ENCODE measurements at regions not wholly inside any gene's neighbourhood (a gene's known extent, or its start where the extent isn't known, plus 50 kb on each side); places are given as distances from the start of the nearest gene placed in this dataset.

- ChIA-PET POLR2A (no interaction called here), CTCF (no interaction called here)
- DNase-seq (ENCODE audit: low read depth, low spot score), result no peak
- H3K4me3 ChIP-seq (ENCODE audit: low read depth, low read length), result no peak overlapping the region
- no peak for TF ChIP-seq CTCF (IDR thresholded peaks at IDR 0.05; ENCODE audit: insufficient read depth, low read length, missing control alignments)
These were observed 450.1 kb upstream of the IL12A start for GRCh38 chr3:159538507-159538906.

- no peak for DNase-seq (ENCODE audit: low read depth, low spot score)
- ChIA-PET POLR2A (no interaction called here), CTCF (no interaction called here)
- H3K4me3 ChIP-seq (ENCODE audit: low read depth, low read length), result no peak overlapping the region
- no peak for TF ChIP-seq CTCF (IDR thresholded peaks at IDR 0.05; ENCODE audit: insufficient read depth, low read length, missing control alignments)
These were observed 447.6 kb upstream of the IL12A start for GRCh38 chr3:159540882-159541495.

- ChIA-PET POLR2A (no interaction called here), CTCF (no interaction called here)
- DNase-seq (ENCODE audit: low read depth, low spot score), result peak; percentile 2
- TF ChIP-seq CTCF (IDR thresholded peaks at IDR 0.05; ENCODE audit: insufficient read depth, low read length, missing control alignments), result no peak
- H3K4me3 ChIP-seq (ENCODE audit: low read depth, low read length), result no peak overlapping the region
These were observed 439.8 kb upstream of the IL12A start for GRCh38 chr3:159548675-159549335.

- H3K4me3 ChIP-seq (ENCODE audit: low read depth, low read length), result no peak overlapping the region
- CTCF ChIA-PET, result no interaction called here
- TF ChIP-seq CTCF (IDR thresholded peaks at IDR 0.05; ENCODE audit: insufficient read depth, low read length, missing control alignments), result no peak
- POLR2A ChIA-PET, result no interaction called here
- DNase-seq (ENCODE audit: low read depth, low spot score), result no peak
These were observed 433.4 kb upstream of the IL12A start for GRCh38 chr3:159555205-159555604.

GRCh38 chr3:159559771-159560170 lies 428.9 kb upstream of the IL12A start:
- CTCF ChIA-PET, result no interaction called here
- POLR2A ChIA-PET, result no interaction called here
- no peak for DNase-seq (ENCODE audit: low read depth, low spot score)
- no peak for TF ChIP-seq CTCF (IDR thresholded peaks at IDR 0.05; ENCODE audit: insufficient read depth, low read length, missing control alignments)
- no peak overlapping the region for H3K4me3 ChIP-seq (ENCODE audit: low read depth, low read length)

GRCh38 chr3:159560214-159560979 lies 428.2 kb upstream of the IL12A start:
- TF ChIP-seq CTCF (IDR thresholded peaks at IDR 0.05; ENCODE audit: insufficient read depth, low read length, missing control alignments), result no peak
- ChIA-PET POLR2A (no interaction called here), CTCF (interaction anchor here (0.6 kb wide), 1 partner anchor 238 kb away, joined by 3 read pairs; no protein-coding TSS in a partner anchor)
- no peak for DNase-seq (ENCODE audit: low read depth, low spot score)
- no peak overlapping the region for H3K4me3 ChIP-seq (ENCODE audit: low read depth, low read length)

Data from AG04449 (cell line).